ENCODE measurements at regions not wholly inside any gene's neighbourhood (a gene's known extent, or its start where the extent isn't known, plus 50 kb on each side); places are given as distances from the start of the nearest gene placed in this dataset.

- CTCF ChIA-PET (ENCODE audit: low intra/inter-chr PET ratio, low total read pairs) = no interaction called here
- Histone ChIP-seq H3K36me3 (replicated peaks in 1 of 2; ENCODE audit: control insufficient read depth in 1 of 2, insufficient read depth in 2 of 2, low read length in 2 of 2) (no peaks in the 10 kb centered on the region), H2AFZ (ENCODE audit: low read length) (no peak overlapping the region), H3K4me3 (replicated peaks in 1 of 3; ENCODE audit: insufficient read depth in 1 of 3, low read depth in 2 of 3, low read length in 3 of 3) (no peak overlapping the region), H4K20me1 (ENCODE audit: insufficient read depth, low read length) (no peaks in the 10 kb centered on the region), H3K9me3 (ENCODE audit: low read length) (peaks cover 7% of the 10 kb centered on the region), H3K27ac (ENCODE audit: extremely low read length, insufficient read depth, low read length) (no peak overlapping the region), H3K79me2 (ENCODE audit: insufficient read depth, low read length) (no peaks in the 10 kb centered on the region), H3K27me3 (ENCODE audit: control insufficient read depth in 1 of 2, insufficient read depth in 2 of 2, low read length in 2 of 2) (no peaks in the 10 kb centered on the region), H3K4me2 (ENCODE audit: low read depth, low read length) (no peak overlapping the region), H3K4me1 (ENCODE audit: insufficient read depth, low read length) (no peaks in the 10 kb centered on the region), H3K9ac (ENCODE audit: insufficient read depth, low read depth, low read length) (no peak overlapping the region)
- TF ChIP-seq TBP (CRISPR knock-in tag; IDR thresholded peaks at IDR 0.05) (no peak), ATF1 (CRISPR knock-in tag; IDR thresholded peaks at IDR 0.05) (no peak), NBN (conservative IDR thresholded peaks at IDR 0.05) (no peak), ZNF121 (CRISPR knock-in tag; IDR thresholded peaks at IDR 0.05) (no peak), CAMTA2 (CRISPR knock-in tag; IDR thresholded peaks at IDR 0.05; ENCODE audit: borderline replicate concordance) (no peak), ZNF224 (CRISPR knock-in tag; IDR thresholded peaks at IDR 0.05) (no peak), ZNF430 (CRISPR knock-in tag; IDR thresholded peaks at IDR 0.05) (no peak), ARID3A (IDR thresholded peaks at IDR 0.05; ENCODE audit: low read depth, low read length) (no peak), RBM39 (IDR thresholded peaks at IDR 0.05; ENCODE audit: low read depth, low read length, poor library complexity, severe bottlenecking) (no peak)
- TF ChIP-seq, protein P1, sequence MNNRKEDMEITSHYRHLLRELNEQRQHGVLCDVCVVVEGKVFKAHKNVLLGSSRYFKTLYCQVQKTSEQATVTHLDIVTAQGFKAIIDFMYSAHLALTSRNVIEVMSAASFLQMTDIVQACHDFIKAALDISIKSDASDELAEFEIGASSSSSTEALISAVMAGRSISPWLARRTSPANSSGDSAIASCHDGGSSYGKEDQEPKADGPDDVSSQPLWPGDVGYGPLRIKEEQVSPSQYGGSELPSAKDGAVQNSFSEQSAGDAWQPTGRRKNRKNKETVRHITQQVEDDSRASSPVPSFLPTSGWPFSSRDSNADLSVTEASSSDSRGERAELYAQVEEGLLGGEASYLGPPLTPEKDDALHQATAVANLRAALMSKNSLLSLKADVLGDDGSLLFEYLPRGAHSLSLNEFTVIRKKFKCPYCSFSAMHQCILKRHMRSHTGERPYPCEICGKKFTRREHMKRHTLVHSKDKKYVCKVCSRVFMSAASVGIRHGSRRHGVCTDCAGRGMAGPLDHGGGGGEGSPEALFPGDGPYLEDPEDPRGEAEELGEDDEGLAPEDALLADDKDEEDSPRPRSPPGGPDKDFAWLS (CRISPR knock-in tag; IDR thresholded peaks at IDR 0.05; ENCODE audit: borderline replicate concordance) = no peak
- no peak for ATAC-seq
- no peak for FAIRE-seq
- DNase-seq (ENCODE audit: low spot score) = no peak
- BruUV-seq (replicated peaks) = no TSS peak
- in situ Hi-C loops (cut with HindIII; ENCODE audit: extremely low pct_ligation_motif_present, low pct_unique_long_range_greater_than_20kb) = no loop called here
- POLR2A ChIA-PET = no interaction called here
- intact Hi-C loops (cut with micrococcal nuclease; ENCODE audit: unreplicated experiment) = no loop called here
These were observed 267.0 kb upstream of the PCSK5 start for GRCh38 chr9:75623462-75623861.
